HG03103 (cell line): ENCODE measurements at regions not wholly inside any gene's neighbourhood (a gene's known extent, or its start where the extent isn't known, plus 50 kb on each side); places are given as distances from the start of the nearest gene placed in this dataset.
A peak's percentile ranks its signal among the peaks of the same experiment; 100 is the strongest.

ENCODE experiments used
- ATAC-seq: cut with Tn5 transposase; IDR thresholded peaks from one replicate; pipeline ENCODE4 v1.9.1; 2021; ENCODE audit warnings: low read depth; ENCODE audit not compliant: unreplicated experiment

DNA sequence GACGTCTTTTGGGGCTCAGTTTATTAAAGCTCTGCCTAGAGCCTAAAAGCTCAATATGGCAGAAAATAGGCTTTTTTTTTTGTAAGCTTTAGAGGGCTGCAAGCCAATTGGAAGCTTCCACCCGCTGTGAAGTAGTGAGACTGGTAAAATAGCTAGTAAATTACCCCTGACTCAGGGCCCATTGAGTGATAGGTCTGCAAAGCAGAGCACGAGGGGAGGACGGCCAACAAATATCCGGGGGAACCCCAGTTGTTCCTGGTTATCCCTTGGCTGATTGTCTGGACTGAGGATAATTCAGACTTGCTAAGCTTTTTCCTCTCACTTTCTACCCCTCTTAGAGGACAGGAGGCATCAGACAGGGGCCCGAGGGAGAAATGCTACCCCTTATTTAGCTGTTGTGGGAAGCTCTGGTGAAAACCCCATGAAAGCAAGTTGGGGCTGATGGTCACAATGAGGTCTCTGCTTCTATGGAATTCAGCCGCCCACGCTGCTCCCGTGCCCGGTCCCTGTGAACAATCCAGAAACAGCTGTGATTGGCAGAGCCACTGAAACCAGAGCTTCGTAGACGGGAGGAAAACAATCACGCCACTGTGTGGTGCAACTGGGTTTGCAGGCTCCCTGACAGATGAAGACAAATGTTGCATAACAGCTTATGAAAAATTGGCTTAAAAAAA, 141.9 kb upstream of the LGALSL start:
- ATAC-seq = no peak

DNA sequence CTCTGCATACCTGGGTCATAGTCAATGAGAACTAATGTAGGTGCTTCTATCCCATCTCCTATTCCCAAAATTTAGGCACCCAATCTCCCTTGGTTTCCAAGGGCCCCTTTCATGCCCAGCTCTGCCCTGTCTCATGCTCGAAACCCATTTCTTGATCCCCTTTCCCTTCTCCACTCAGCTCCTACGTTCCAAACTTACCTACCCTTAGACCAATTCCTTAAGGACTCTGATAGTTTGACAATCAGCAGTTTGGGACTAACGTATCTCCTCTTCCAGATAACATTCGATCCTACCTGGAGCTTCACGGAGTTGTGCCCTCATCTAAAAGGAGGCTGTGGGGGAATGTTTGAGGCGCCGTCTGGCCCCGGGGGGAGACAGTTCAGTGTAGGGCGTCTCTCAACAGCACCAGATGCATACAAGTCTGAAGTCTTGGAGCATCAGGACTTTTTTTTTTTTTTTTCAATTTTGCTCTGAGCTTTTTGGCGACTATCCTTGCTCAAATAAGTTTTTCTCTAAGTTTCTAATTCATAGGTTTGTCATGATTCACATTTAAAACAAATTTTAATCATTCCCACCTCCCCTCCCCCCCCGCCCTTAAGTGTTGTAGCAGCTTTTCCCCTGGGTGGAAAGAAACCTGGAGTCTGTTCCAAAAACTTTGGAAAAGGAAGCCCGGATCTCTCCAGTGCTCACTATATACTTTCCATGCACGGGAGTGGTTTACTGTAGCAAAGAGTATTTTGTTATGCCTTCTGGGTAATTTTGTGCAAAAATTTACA, 141.2 kb upstream of the LGALSL start:
- no peak for ATAC-seq

DNA sequence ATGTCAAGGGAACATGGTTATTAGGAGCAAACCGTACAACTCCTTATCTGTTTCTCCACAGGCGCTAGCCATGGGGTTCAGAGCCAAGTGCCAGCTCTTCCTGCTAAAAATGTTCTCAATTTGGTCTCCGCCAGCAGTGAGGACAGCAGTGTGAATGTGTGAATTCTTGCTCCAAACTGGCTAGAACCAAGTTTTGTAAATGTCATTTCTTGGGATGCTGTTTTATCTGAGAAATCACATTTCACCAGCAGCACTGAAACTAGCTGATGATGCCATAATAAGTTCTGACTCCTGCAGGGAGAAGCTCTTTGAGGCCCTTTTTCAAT, 140.6 kb upstream of the LGALSL start:
- ATAC-seq = no peak

DNA sequence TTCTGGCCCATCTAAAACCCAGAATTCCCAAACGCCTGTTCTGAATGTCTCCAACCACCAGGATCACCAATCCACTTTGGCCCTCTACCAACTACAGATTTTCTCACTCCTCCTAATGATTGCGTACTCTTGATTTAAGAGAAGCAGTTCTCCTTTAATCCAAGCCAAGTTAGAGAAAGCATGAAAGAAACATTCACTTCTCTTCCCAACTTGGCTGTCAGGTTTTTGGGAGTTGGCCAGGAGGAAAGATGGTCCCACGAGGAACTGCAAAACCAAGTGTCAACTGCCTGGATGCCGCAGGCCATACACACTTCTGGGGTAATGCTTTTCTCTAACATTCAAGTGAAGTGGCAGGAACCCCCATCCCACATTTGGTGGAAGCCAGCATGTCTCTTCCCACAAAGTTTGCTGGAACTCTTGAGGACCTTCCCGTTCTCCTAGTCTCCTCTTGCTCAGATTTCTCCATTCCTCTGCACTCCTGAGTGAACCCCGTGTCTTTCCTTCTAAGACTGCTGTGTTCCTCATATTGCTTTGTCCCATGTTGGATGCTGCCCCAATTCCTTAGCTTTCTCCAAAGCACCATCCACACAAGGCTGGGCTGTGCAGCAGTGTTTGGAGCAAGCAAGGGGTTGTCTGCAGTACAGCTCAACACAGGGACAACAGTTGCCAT, 138.5 kb upstream of the LGALSL start:
- ATAC-seq = no peak

DNA sequence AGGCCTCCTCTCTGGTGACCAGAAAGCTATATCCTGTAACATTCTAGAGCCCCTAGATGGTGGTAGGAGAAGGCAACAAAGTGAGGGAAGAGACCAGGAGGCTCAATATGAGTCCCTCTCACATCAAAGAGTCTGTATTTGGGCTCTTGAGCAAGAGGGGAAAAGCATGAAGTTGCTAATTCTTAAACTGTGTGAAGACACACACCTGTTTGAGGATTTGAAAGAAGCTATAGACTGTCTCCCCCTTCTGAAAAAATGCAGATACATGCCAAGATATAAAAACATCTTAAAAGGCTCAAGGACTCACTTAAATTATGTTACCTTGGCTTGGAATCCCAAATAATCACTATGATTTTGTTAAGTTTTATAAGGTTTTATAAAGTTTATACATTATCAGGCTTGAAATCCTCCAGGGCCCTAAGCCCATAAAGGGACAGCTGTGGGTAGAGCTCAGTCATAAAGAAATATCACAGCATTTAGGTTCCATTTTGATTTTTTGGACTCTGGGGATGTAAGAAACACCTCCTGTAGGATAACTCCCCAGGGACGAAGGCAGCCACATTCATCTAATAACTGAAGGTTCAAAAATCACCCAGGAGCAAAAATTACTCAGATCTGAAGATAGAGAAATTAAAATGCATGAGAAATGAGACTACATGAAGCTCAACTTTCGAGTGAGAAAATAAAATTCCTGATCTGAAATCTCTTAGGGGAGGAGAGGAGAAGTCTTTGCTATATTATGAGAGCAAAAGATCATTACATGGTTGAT, 136.1 kb upstream of the LGALSL start:
- ATAC-seq = no peak

DNA sequence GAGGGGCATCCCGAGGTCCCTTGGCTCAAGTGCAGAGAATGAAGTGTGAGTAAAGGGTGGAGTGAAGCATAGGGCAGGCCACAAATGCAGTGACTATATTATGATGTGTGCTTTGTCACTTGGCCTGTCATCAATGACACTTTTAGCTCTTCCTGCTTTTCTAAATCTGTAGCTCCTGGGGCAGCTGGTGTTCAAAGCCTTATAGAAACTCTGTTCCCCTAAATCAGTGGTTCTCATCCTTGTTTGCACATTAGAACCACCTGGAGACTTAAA, 135.6 kb upstream of the LGALSL start:
- no peak for ATAC-seq

DNA sequence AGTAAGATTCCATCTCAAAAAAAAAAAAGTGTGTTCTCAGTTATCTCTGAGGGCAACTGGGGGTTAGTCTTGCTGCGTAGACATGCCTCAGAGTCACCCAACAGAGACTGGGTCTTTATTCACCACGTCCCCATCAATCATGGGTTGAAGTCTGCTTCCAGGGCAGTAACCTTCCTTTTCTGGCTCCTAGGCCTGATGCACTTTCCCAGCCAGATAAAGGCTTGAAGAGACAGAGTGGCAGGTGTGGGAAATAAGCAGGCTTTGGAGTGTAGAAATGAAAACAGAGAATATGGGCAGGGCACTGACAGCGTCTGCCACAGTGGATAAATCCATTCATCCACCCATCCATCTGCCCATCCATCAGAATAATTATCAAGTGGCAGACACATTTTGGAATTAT, 134.1 kb upstream of the LGALSL start:
- no peak for ATAC-seq

DNA sequence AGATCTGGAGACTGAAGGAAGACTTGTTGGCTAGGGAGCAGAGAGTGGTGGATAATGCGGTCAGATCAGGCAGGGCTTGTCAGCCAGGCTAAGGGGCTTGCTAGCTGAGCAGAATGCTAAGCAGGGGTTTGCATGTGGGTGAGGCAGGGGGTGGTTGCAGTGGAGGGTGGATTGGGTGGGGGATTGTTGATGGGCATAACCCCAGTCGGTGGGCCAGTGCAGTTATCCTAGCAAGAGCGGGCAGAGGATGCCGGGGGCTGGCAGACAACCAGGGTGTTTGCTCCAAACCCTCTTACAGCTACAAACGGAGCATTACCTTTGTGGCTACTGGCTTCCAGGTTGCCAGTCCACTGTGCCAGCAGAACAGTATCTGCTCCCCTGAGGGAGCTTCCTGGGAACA, 131.5 kb upstream of the LGALSL start:
- no peak for ATAC-seq

DNA sequence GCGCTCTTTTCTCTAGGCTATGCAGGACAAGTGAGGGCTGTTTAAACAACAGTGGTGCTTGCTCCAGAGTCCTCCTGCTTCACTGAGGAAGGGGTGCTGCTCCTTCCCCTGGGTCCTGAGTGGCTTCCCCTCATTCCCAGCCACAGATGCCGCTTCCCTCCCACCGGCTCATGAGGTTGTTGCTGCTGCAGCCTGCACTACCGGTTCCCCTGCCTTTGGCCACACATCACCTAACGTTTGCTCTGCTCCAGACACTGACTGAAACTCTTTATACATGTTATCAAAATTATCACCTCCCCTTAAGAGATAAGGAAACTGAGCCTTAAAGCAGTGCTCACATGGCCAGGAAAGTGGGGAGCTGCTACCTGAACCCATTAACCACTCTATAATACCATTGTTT, 130.8 kb upstream of the LGALSL start:
- ATAC-seq = no peak

DNA sequence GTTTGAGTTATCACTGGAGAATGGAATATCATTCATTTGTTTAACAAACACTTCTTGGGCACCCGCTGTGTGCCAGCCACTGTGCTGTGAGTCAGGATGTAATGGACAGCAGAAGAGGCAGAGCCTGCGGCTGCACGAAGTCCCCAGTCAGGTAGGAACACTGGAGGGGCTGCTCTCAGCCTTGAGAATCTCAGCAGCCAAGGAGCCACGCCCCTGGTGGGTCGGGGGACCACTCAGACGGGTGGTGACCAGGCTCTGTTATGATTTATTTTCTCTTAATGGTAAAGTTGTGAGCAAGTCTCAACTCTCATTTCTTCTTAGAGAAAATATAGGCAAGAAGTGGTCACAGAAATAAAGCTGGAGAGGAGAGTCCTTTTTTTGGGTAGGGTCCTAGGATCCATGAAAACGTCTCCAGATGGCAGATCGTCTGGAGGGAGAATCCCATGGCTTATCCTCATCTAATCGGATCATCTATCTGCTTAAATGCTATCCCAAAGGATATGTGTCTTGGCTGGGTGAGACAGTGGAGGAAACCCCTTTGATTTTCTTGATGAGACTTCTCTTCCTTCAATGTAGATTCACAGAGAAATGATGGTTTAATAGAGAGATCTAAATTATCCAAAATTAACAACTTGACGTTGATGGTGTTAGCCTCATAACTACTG, 129.1 kb upstream of the LGALSL start:
- ATAC-seq = no peak

DNA sequence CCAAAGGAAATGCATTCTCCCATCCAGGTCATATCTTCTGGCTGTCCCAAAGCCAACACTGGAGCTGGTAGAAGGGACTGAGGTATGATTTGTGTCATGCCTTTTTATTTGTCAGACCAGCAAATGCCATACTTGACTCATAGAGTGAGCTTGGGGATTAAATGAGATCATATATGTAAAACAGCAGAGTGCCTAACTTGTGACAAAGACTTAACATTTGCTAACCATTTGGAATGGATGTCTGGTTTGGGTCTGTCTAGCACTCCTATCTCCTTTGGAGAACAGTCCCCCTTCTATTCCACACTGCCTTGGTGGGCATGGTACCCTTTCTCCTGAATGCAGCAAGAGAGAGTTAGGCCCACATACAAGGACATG, 128.5 kb upstream of the LGALSL start:
- ATAC-seq = no peak

- peak; percentile 90 for ATAC-seq
Measured at GRCh38 chr2:64325852-64326577, 127.9 kb upstream of the LGALSL start.

DNA sequence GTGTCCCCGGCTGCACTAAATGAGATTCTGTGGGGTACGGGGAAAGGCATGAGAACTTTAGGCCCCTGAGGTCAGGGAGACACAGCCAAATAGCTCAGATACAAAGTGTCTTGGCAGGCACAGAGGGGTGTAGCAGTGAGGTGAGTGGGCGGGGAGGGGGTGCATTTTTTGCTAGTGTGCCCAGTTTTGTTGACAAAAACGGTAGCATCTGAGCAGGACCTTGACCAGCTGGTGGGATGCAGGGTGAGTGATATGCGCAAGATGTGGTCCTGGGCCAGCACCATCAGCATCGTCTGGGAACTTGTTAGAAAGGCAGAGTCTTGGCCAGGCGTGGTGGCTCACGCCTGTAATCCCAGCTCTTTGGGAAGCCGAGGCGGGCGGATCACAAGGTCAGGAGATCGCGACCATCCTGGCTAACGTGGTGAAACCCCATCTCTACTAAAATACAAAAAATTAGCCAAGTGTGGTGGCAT, 127.3 kb upstream of the LGALSL start:
- no peak for ATAC-seq

GRCh38 chr2:64327129-64327509, 126.8 kb upstream of the LGALSL start:
- ATAC-seq = no peak

GRCh38 chr2:64327510-64328414, 126.2 kb upstream of the LGALSL start:
- ATAC-seq = no peak

- no peak for ATAC-seq
Measured at GRCh38 chr2:64328415-64328722, 125.6 kb upstream of the LGALSL start.

GRCh38 chr2:64328756-64329155, 125.2 kb upstream of the LGALSL start:
- no peak for ATAC-seq

DNA sequence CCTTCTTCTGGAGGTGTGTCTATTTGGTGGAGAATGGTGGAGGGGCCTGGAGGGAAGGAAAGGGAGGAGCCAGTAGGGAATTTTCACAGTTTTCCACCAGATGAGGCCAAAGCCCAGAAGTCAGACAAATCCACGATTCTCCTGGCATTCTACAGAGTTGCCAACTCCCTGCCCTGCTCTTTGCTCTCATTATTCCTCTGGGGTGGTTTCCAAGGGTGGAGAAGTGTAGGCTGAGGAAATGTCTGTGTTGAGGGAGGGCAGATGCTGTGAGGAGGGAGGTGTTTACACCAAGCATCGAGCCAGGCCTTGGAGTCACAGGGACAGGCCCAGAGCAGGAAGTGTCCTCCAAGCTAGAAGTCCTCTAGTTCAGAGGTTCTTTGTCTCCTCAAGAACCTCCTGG, 124.1 kb upstream of the LGALSL start:
- no peak for ATAC-seq
